GM12878 (cell line): ENCODE measurements at regions not wholly inside any gene's neighbourhood (a gene's known extent, or its start where the extent isn't known, plus 50 kb on each side); places are given as distances from the start of the nearest gene placed in this dataset.

Source experiments
- ATAC-seq: fragments of 200-7000 bp; cut with Tn5 transposase; 3 replicates; pipeline ENCODE4 v1.9.1; 2020; ENCODE audit warnings: mild to moderate bottlenecking, moderate library complexity
- BruUV-seq: library from RNA; stranded (reverse); fragments of 400-500 nt; replicated peaks from 2 replicates; lab custom pipeline; 2021; lab: Mats Ljungman, UMichigan
- CTCF ChIA-PET: fragments of 300-600 bp; sonication (Branson Sonifier 250); formaldehyde crosslinking; extraction: SDS; loops from one replicate; lab custom pipeline; 2021; ENCODE audit warnings: inconsistent platforms; lab: Yijun Ruan, JAX
- POLR2A ChIA-PET: fragments of 350-600 bp; formaldehyde crosslinking; extraction: SDS; loops from one replicate; lab custom pipeline; 2021; ENCODE audit warnings: inconsistent platforms; lab: Charles Lee
- RAD21 ChIA-PET: fragments of 300-600 bp; sonication (Branson Sonifier 250); formaldehyde crosslinking; loops from one replicate; lab custom pipeline; 2023; ENCODE audit warnings: antibody characterized with exemption; ENCODE audit not compliant: unreplicated experiment; lab: Charles Lee
- SMC1A ChIA-PET: fragments of 300-600 bp; sonication (Branson Sonifier 250); formaldehyde crosslinking; loops from one replicate; lab custom pipeline; 2023; ENCODE audit not compliant: unreplicated experiment, uncharacterized antibody; lab: Charles Lee
- DNase-seq: peaks from one replicate; pipeline ENCODE4 v3.0.0-alpha.2; 2011; ENCODE audit warnings: low read depth, low spot score
- FAIRE-seq: peaks from 3 replicates; lab custom pipeline; 2011; peaks lifted over from hg19 to GRCh38; lab: Jason Lieb, UNC
- H2AFZ ChIP-seq: 2 replicates; pipeline ENCODE4 v1.6.0; 2011; ENCODE audit warnings: low read depth, low read length, control low read depth; ENCODE audit not compliant: control insufficient read depth
- H3K27ac ChIP-seq: 2 replicates; pipeline ENCODE4 v1.5.1; 2011; ENCODE audit warnings: control low read depth; ENCODE audit not compliant: control insufficient read depth, insufficient read depth
- H3K27me3 ChIP-seq, 2 experiments: replicated peaks in 1 of 2; 2 replicates each; pipeline versions ENCODE4 v1.6.0 to v1.6.1; 2011; ENCODE audit warnings: low read length in 1 of 2; ENCODE audit not compliant: control insufficient read depth in 2 of 2, insufficient read depth in 2 of 2
- H3K36me3 ChIP-seq, 2 experiments: 2 replicates each; pipeline ENCODE4 v1.5.1; 2011; ENCODE audit warnings: low read length in 1 of 2; ENCODE audit not compliant: control insufficient read depth in 2 of 2, insufficient read depth in 2 of 2
- H3K4me1 ChIP-seq: 2 replicates; pipeline ENCODE4 v1.6.1; 2011; ENCODE audit warnings: mild to moderate bottlenecking, low read length, moderate library complexity, mixed read lengths; ENCODE audit not compliant: control insufficient read depth, insufficient read depth
- H3K4me2 ChIP-seq: 2 replicates; pipeline ENCODE4 v1.6.0; 2011; ENCODE audit warnings: control low read depth; ENCODE audit not compliant: control insufficient read depth, insufficient read depth
- H3K4me3 ChIP-seq: fragments of 200-600 bp; sonication (generic); 2 replicates; pipeline ENCODE4 v1.5.1; 2016
- H3K79me2 ChIP-seq: 2 replicates; pipeline ENCODE4 v1.6.0; 2011; ENCODE audit warnings: low read length; ENCODE audit not compliant: control insufficient read depth, insufficient read depth
- H3K9ac ChIP-seq: 2 replicates; pipeline ENCODE4 v1.8.0; 2011; ENCODE audit warnings: low read length, control low read depth, mixed read lengths; ENCODE audit not compliant: control insufficient read depth, insufficient read depth
- H3K9me3 ChIP-seq: replicated peaks from 3 replicates; pipeline ENCODE4 v1.5.1; 2011; ENCODE audit warnings: mild to moderate bottlenecking, low read length; ENCODE audit not compliant: control insufficient read depth, insufficient read depth
- H4K20me1 ChIP-seq: 2 replicates; pipeline ENCODE4 v1.6.0; 2011; ENCODE audit not compliant: control insufficient read depth, insufficient read depth
- EZH2 ChIP-seq: IDR thresholded peaks from 2 replicates; pipeline ENCODE4 v1.6.1; 2012; ENCODE audit warnings: low read depth, mild to moderate bottlenecking, control low read depth, inconsistent platforms, low read length, borderline replicate concordance; ENCODE audit not compliant: control insufficient read depth
- POLR2AphosphoS2 ChIP-seq: IDR thresholded peaks from 2 replicates; pipeline ENCODE4 v1.6.1; 2011; ENCODE audit warnings: low read depth, mild to moderate bottlenecking, low read length, improper control_type of control experiment, moderate library complexity
- POU2F2 ChIP-seq: IDR thresholded peaks from 3 replicates; pipeline ENCODE4 v1.6.1; 2011; ENCODE audit warnings: low read depth, mild to moderate bottlenecking, low read length, borderline replicate concordance
- RAD21 ChIP-seq: IDR thresholded peaks from 2 replicates; pipeline ENCODE4 v1.6.1; 2011; ENCODE audit warnings: mild to moderate bottlenecking, low read depth, low read length, moderate library complexity; ENCODE audit not compliant: insufficient read depth
- RAD51 ChIP-seq: fragments of 450-650 bp; IDR thresholded peaks from 2 replicates; pipeline ENCODE4 v1.6.1; 2016; ENCODE audit warnings: moderate library complexity, mild to moderate bottlenecking, inconsistent platforms
- WGBS: methylation state at CpG from one replicate; pipeline ENCODE4 v1.1.6; 2016; ENCODE audit warnings: low lambda C conversion rate; ENCODE audit not compliant: insufficient replicate concordance, insufficient coverage; ENCODE audit errors: missing lambda C conversion rate; 5-methylcytosine and 5-hydroxymethylcytosine counted together
- in situ Hi-C: fragments of 300-500 bp; cut with MboI; formaldehyde crosslinking; loops from 9 replicates; pipeline ENCODE4 v1.14.3; 2018; ENCODE audit warnings: mixed read lengths
- intact Hi-C: fragments of 100-400 bp; cut with micrococcal nuclease; formaldehyde crosslinking; loops from one replicate; pipeline ENCODE4 v1.14.2; 2022; ENCODE audit not compliant: unreplicated experiment
- TF ChIP-seq, protein P1 (sequence below): fragments of 150-350 bp; IDR thresholded peaks from 2 replicates; pipeline ENCODE4 v1.6.1; 2016; ENCODE audit warnings: low read depth, low read length

DNA sequence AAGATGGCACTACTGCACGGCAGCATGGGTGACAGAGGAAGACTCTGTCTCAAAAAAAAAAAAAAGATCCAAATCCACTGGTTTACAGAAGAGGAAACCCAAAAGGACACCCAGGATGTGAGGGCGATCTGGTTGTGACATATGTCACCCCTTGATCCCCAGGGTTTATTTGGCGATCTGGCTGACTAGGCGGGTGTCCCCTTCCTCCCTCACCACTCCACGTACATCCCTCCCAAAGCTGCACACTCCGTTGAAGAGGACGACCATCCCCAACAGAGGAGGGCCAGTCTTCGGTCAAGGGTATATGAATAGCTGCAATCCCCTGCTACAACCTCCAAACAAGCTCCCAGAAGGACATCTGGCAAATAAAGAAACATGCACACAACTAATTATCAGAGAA is 111.6 kb downstream of the HTR5A start:
- H3K36me3 ChIP-seq: no peaks in the 10 kb centered on the region
- ChIA-PET SMC1A (interaction anchor here (1.0 kb wide), 1 partner anchor 9 kb away, joined by 3 read pairs; no protein-coding TSS in a partner anchor), POLR2A (no interaction called here), CTCF (no interaction called here), RAD21 (no interaction called here)
- BruUV-seq: no TSS peak
- no peaks in the 10 kb centered on the region for H3K79me2 ChIP-seq
- H3K4me1 ChIP-seq: no peaks in the 10 kb centered on the region
- H2AFZ ChIP-seq: no peak overlapping the region
- FAIRE-seq: no peak
- in situ Hi-C loops (no loop called here), intact Hi-C loops (no loop called here)
- no peak overlapping the region for H3K4me3 ChIP-seq
- no peak overlapping the region for H3K9ac ChIP-seq
- TF ChIP-seq, protein P1, sequence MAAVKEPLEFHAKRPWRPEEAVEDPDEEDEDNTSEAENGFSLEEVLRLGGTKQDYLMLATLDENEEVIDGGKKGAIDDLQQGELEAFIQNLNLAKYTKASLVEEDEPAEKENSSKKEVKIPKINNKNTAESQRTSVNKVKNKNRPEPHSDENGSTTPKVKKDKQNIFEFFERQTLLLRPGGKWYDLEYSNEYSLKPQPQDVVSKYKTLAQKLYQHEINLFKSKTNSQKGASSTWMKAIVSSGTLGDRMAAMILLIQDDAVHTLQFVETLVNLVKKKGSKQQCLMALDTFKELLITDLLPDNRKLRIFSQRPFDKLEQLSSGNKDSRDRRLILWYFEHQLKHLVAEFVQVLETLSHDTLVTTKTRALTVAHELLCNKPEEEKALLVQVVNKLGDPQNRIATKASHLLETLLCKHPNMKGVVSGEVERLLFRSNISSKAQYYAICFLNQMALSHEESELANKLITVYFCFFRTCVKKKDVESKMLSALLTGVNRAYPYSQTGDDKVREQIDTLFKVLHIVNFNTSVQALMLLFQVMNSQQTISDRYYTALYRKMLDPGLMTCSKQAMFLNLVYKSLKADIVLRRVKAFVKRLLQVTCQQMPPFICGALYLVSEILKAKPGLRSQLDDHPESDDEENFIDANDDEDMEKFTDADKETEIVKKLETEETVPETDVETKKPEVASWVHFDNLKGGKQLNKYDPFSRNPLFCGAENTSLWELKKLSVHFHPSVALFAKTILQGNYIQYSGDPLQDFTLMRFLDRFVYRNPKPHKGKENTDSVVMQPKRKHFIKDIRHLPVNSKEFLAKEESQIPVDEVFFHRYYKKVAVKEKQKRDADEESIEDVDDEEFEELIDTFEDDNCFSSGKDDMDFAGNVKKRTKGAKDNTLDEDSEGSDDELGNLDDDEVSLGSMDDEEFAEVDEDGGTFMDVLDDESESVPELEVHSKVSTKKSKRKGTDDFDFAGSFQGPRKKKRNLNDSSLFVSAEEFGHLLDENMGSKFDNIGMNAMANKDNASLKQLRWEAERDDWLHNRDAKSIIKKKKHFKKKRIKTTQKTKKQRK: no peak
- H3K4me2 ChIP-seq: no peak overlapping the region
- 26% methylated on average over 7 of the region's 8 CpGs for WGBS
- ATAC-seq: no peak
- no peaks in the 10 kb centered on the region for H3K27me3 ChIP-seq
- H3K27ac ChIP-seq: no peak overlapping the region
- H4K20me1 ChIP-seq: no peaks in the 10 kb centered on the region
- no peak for DNase-seq
- peaks cover 17% of the 10 kb centered on the region for H3K9me3 ChIP-seq

DNA sequence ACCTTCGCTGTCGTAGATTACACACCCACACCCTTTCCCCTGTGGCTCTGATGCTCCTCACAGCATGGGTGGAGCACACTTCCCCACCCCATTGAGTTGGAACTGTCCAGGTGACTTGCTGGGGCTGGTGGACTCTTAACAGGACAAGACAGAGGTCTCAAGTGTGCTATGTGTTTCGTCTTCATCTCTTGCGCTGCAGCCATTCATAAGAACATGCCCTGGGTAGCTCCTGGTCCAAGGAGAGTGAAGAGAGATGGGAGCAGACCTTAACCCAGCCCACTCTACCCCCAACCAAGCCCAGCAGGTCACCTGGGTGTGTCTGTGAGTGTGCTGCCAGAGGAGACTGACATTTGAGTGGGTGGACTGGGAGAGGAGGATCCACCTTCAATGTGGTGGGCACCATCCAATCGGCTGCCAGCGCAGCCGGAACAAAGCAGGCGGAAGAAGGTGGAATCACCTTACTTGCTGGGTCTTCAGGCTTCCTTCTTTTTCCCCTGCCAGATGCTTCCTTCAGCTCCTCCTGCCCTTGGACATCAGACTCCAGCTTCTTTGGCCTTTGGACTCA is 112.4 kb downstream of the HTR5A start:
- H3K36me3 ChIP-seq: no peaks in the 10 kb centered on the region
- DNase-seq: no peak
- BruUV-seq: no TSS peak
- FAIRE-seq: no peak
- WGBS: 84% methylated on average over 8 of the region's 8 CpGs
- RAD21 ChIA-PET: no interaction called here
- SMC1A ChIA-PET: interaction anchor here (1.0 kb wide), 1 partner anchor 8 kb away, joined by 3 read pairs; no protein-coding TSS in a partner anchor
- no peaks in the 10 kb centered on the region for H3K27me3 ChIP-seq
- H4K20me1 ChIP-seq: no peaks in the 10 kb centered on the region
- H3K9me3 ChIP-seq: peaks cover 17% of the 10 kb centered on the region
- no peak overlapping the region for H3K9ac ChIP-seq
- TF ChIP-seq RAD51 (no peak), RAD21 (no peak), EZH2 (no peak), POLR2AphosphoS2 (no peak), POU2F2 (no peak)
- no peak overlapping the region for H3K4me2 ChIP-seq
- CTCF ChIA-PET: no interaction called here
- ATAC-seq: no peak
- no peaks in the 10 kb centered on the region for H3K79me2 ChIP-seq
- H2AFZ ChIP-seq: no peak overlapping the region
- intact Hi-C loops: no loop called here
- H3K4me1 ChIP-seq: no peaks in the 10 kb centered on the region
- in situ Hi-C loops: no loop called here
- no peak overlapping the region for H3K27ac ChIP-seq
- POLR2A ChIA-PET: no interaction called here
- H3K4me3 ChIP-seq: no peak overlapping the region
